ENCODE measurements at regions not wholly inside any gene's neighbourhood (a gene's known extent, or its start where the extent isn't known, plus 50 kb on each side); places are given as distances from the start of the nearest gene placed in this dataset.

DNA sequence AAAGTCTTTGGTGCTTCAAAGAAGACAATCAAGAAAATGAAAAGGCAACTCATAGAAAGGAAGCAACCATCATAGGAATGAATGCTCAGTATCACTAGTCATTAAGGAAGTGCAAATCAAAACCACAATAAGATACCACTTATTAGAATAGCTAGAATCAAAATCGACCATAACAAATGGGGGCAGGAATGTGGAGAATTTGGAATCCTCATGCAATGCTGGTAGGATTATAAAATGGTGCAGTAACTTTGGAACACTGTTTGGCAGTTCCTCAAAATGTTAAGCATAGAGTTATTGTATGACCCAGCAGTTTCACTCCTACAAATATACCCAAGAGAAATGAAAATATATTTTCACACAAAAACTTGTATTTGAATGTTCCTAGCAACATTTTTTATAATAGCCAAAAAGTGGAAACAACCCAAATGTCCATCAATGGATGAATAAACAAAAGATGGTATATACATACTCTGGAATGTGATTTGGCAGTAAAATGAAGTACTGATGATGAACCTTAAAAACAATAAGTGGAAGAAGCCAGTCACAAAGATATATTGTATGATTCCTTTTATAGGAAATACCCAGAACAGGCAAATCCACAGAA is 105.6 kb downstream of the MIS18A start:
- no peak for DNase-seq (ENCODE audit: low spot score in 2 of 2)
- intact Hi-C loops (cut with DNase I; ENCODE audit: low total_unique reads): no loop called here
- TF ChIP-seq POLR2A (IDR thresholded peaks at IDR 0.05): no peak
- TF ChIP-seq, protein P1, sequence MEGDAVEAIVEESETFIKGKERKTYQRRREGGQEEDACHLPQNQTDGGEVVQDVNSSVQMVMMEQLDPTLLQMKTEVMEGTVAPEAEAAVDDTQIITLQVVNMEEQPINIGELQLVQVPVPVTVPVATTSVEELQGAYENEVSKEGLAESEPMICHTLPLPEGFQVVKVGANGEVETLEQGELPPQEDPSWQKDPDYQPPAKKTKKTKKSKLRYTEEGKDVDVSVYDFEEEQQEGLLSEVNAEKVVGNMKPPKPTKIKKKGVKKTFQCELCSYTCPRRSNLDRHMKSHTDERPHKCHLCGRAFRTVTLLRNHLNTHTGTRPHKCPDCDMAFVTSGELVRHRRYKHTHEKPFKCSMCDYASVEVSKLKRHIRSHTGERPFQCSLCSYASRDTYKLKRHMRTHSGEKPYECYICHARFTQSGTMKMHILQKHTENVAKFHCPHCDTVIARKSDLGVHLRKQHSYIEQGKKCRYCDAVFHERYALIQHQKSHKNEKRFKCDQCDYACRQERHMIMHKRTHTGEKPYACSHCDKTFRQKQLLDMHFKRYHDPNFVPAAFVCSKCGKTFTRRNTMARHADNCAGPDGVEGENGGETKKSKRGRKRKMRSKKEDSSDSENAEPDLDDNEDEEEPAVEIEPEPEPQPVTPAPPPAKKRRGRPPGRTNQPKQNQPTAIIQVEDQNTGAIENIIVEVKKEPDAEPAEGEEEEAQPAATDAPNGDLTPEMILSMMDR (IDR thresholded peaks at IDR 0.05): no peak
- WGBS, 2 donors: 33 to 49% methylated on average over 1 of the region's 1 CpG
- H3K4me3 ChIP-seq (ENCODE audit: low read depth, poor library complexity, severe bottlenecking): no peak overlapping the region

DNA sequence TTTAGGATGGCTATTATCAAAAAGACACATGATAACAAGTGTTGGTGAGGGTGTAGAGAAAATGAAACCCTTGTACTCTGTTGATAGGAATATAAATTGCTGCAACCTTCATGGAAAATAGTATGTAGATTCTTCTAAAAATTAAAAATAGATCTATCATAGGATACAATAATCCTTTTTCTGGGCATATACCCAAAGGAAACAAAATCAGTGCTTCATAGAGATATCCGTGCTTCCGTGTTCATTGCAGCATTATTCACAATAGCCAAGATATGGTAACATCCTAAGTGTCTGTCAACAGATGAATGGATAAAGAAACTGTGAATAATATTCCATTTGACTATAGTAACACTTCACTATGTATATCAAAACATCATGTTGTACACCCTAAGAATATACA is 106.7 kb downstream of the MIS18A start:
- no peak for TF ChIP-seq POLR2A (IDR thresholded peaks at IDR 0.05)
- TF ChIP-seq, protein P1 (IDR thresholded peaks at IDR 0.05): no peak
- 72 to 80% methylated on average over 2 of the region's 2 CpGs for WGBS, 2 donors
- H3K4me3 ChIP-seq (ENCODE audit: low read depth, poor library complexity, severe bottlenecking): no peak overlapping the region
- intact Hi-C loops (cut with DNase I; ENCODE audit: low total_unique reads): no loop called here
- no peak for DNase-seq (ENCODE audit: low spot score in 2 of 2)

DNA sequence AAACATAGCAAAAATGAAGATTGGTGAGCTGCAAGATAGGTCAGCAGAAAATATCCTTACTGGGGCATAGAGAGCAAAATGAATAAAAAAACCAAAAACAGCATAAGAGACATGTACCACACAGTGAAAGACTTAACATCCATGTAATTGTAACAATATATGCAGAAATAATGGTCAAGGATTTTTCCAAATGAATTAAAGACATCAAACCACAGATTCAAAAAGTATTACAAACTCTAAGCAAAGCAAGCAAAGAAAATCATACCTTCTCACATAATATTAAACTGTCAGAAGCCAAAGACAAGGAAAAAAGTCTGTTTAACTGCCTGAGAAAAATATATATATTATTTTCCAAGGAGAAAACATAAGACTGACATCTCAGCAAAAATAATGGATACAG is 111.3 kb downstream of the MIS18A start:
- no peak for DNase-seq (ENCODE audit: low spot score in 2 of 2)
- TF ChIP-seq, protein P1 (IDR thresholded peaks at IDR 0.05): no peak
- intact Hi-C loops (cut with DNase I; ENCODE audit: low total_unique reads): no loop called here
- no peak overlapping the region for H3K4me3 ChIP-seq (ENCODE audit: low read depth, poor library complexity, severe bottlenecking)

DNA sequence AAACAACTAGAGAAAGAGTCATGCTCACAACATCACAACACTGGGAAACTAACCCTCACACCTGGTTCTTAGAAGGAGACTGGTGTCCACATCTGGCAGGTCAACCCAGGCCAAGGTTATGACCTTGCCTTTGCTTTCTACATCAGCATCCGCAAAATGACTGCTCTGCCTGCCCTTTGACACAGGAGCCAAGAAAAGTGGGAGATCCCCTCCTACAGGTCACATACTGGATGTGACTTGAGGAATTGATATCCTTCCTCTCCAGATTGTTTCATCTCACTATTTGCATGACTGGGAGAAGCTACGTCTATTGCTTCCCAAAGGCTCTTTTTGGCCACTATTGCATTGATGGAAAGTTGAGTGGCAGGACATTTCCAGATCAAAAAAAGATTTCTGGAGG is 115.5 kb downstream of the MIS18A start:
- intact Hi-C loops (cut with DNase I; ENCODE audit: low total_unique reads): no loop called here

DNA sequence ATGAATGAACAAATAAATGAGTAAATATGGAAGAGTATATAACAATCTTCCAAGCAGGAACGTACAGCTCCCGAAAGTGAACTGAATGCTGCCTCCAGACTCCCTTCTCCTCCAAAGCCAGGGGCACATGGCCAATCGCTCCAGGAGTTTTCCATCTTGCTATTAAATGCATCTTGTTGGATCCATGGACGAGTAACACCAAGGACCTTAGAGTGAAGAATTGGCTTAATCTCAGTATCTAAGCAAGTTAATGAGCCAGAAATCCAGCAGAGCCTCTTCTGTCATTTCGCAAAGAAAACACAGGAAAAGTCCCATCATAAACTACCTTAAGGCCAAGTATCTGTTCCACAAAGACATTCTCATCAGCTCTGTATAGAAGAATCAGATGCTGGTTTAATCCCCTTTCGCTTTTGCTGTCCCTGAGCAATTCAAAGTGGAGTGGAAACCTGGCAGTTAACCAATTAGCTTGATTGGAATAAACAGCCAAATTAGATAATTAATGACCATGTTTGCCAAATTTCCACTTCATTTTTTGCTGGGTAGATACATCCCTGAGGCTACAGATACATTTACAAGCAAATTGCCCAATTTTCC is 116.0 kb downstream of the MIS18A start:
- WGBS, 2 donors: 59 to 65% methylated on average over 6 of the region's 6 CpGs
- intact Hi-C loops (cut with DNase I; ENCODE audit: low total_unique reads): no loop called here
- DNase-seq (ENCODE audit: low spot score in 2 of 2): no peak

More for the DNA sequence above, 115.5 kb downstream of the MIS18A start:
- no peak for DNase-seq (ENCODE audit: low spot score in 2 of 2)
- H3K4me3 ChIP-seq (ENCODE audit: low read depth, poor library complexity, severe bottlenecking): no peak overlapping the region
- 73 to 76% methylated on average over 2 of the region's 2 CpGs for WGBS, 2 donors
- no peak for TF ChIP-seq POLR2A (IDR thresholded peaks at IDR 0.05)
- TF ChIP-seq, protein P1 (IDR thresholded peaks at IDR 0.05): no peak

More for the DNA sequence above, 116.0 kb downstream of the MIS18A start:
- TF ChIP-seq, protein P1 (IDR thresholded peaks at IDR 0.05): no peak
- no peak for TF ChIP-seq POLR2A (IDR thresholded peaks at IDR 0.05)
- no peak overlapping the region for H3K4me3 ChIP-seq (ENCODE audit: low read depth, poor library complexity, severe bottlenecking)

Measured in lower leg skin (tissue), 4 donors.